Neutrophil (primary cell): ENCODE measurements at regions not wholly inside any gene's neighbourhood (a gene's known extent, or its start where the extent isn't known, plus 50 kb on each side); places are given as distances from the start of the nearest gene placed in this dataset.

Experiments
- H3K27ac ChIP-seq: fragments of 200-600 bp; sonication (generic); 2 replicates; pipeline ENCODE4 v1.5.1; 2016; ENCODE audit warnings: mild to moderate bottlenecking, moderate library complexity
- H3K27me3 ChIP-seq: fragments of 200-600 bp; sonication (generic); 2 replicates; pipeline ENCODE4 v1.6.0; 2016; ENCODE audit warnings: mild to moderate bottlenecking
- H3K36me3 ChIP-seq: fragments of 200-600 bp; sonication (generic); 2 replicates; pipeline ENCODE4 v1.5.1; 2017
- H3K4me1 ChIP-seq, 2 experiments: fragments of 200-600 bp in 1 of 2; sonication (generic) in 1 of 2; 1 replicate in 1 of 2; 2 replicates in 1 of 2; pipeline versions ENCODE4 v1.5.1 to v1.6.1; 2013 to 2016; ENCODE audit warnings: low read depth in 1 of 2, low read length in 1 of 2, mild to moderate bottlenecking in 1 of 2, moderate library complexity in 1 of 2; ENCODE audit not compliant: control insufficient read depth in 1 of 2, insufficient read depth in 1 of 2
- H3K4me3 ChIP-seq, 2 experiments: fragments of 200-600 bp in 1 of 2; sonication (generic) in 1 of 2; 1 replicate in 1 of 2; 2 replicates in 1 of 2; pipeline ENCODE4 v1.5.1; 2013 to 2016; ENCODE audit warnings: low read depth in 1 of 2, low read length in 1 of 2, mild to moderate bottlenecking in 1 of 2, moderate library complexity in 1 of 2
- H3K9me3 ChIP-seq: fragments of 200-600 bp; sonication (generic); 2 replicates; pipeline ENCODE4 v1.5.1; 2016
- TF ChIP-seq, protein P1 (sequence below): fragments of 200-600 bp; sonication (generic); IDR thresholded peaks from 2 replicates; pipeline ENCODE4 v1.5.1; 2016; ENCODE audit warnings: antibody characterized with exemption

DNA sequence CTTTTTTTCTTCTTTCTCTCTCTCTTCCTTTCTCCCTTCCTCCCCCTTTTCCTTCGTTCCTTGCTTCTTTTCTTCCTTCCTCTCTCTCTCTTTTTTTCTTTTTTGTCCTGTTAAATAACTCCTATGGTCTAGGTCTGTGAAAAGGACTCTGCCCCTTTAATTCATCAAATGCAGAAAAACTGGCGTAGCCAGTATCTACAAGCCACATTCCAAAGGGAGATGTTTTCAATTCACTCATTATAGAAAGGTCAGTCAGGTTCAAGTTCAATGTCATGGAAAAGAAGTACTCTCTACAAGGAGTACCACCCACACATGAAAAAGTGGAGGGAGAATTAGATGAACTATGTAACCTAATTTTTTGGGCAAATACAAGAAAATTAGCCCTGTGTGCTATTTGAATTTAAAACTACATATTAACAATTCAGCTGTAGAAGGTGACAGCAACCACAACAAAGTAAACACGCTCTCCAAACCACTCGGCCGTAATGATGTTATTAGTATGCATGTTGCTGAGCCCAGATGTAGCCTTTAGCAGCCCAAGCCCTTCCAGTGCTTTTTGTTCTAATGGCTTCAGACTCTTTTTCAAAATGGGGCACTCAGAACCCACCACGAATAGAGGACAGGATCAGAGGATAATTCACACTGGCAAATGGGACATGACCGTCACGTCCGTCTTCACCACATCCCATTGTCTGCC, 735.4 kb upstream of the FANCL start:
- TF ChIP-seq, protein P1, sequence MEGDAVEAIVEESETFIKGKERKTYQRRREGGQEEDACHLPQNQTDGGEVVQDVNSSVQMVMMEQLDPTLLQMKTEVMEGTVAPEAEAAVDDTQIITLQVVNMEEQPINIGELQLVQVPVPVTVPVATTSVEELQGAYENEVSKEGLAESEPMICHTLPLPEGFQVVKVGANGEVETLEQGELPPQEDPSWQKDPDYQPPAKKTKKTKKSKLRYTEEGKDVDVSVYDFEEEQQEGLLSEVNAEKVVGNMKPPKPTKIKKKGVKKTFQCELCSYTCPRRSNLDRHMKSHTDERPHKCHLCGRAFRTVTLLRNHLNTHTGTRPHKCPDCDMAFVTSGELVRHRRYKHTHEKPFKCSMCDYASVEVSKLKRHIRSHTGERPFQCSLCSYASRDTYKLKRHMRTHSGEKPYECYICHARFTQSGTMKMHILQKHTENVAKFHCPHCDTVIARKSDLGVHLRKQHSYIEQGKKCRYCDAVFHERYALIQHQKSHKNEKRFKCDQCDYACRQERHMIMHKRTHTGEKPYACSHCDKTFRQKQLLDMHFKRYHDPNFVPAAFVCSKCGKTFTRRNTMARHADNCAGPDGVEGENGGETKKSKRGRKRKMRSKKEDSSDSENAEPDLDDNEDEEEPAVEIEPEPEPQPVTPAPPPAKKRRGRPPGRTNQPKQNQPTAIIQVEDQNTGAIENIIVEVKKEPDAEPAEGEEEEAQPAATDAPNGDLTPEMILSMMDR = no peak
- H3K4me3 ChIP-seq = no peak overlapping the region
- no peaks in the 10 kb centered on the region for H3K27me3 ChIP-seq
- H3K27ac ChIP-seq = no peak overlapping the region
- no peaks in the 10 kb centered on the region for H3K9me3 ChIP-seq
- H3K4me1 ChIP-seq = no peaks in the 10 kb centered on the region
- no peaks in the 10 kb centered on the region for H3K36me3 ChIP-seq

DNA sequence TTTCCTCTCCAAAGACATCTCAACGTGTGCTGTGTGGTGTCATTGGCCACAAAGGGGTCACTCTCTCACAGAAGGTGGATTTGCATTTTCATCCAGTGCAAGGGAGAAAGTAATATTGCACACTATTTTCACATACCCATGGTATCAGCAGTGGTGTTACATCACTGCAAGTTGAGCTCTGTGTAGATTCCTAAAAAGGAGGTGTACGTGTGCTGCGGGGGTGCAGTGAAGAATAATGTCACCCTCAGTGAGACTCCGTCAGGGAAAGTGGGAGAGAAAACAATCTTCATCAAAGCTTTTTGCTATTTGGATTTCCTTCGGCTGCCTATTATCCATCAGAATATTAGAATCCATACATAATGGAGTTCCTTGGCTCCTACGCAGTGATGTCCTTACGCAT, 733.8 kb upstream of the FANCL start:
- TF ChIP-seq, protein P1 = no peak
- no peaks in the 10 kb centered on the region for H3K9me3 ChIP-seq
- H3K36me3 ChIP-seq = no peaks in the 10 kb centered on the region
- no peak overlapping the region for H3K4me3 ChIP-seq
- no peak overlapping the region for H3K27ac ChIP-seq
- H3K4me1 ChIP-seq = no peaks in the 10 kb centered on the region
- no peaks in the 10 kb centered on the region for H3K27me3 ChIP-seq

DNA sequence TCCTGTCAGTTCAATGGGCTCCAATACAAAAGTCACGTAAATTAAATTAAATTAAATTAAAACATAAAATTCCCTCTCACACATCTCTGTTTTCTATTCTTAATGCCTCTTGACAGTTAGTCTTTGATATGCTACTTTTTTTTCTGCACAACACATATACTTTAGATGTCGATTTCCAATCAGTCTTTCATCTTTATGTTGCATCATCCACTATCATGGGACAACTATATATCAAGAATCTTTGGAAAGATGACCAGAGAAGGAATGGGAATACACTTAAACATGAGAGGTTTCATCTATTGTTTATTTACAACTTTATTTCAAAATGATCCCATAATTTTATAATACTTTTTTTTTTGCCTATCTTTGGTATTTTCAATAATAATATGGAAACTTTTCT, 733.3 kb upstream of the FANCL start:
- H3K27me3 ChIP-seq = no peaks in the 10 kb centered on the region
- TF ChIP-seq, protein P1 = no peak
- H3K4me1 ChIP-seq = no peaks in the 10 kb centered on the region
- H3K9me3 ChIP-seq = no peaks in the 10 kb centered on the region
- H3K36me3 ChIP-seq = no peaks in the 10 kb centered on the region
- no peak overlapping the region for H3K27ac ChIP-seq
- H3K4me3 ChIP-seq = no peak overlapping the region

DNA sequence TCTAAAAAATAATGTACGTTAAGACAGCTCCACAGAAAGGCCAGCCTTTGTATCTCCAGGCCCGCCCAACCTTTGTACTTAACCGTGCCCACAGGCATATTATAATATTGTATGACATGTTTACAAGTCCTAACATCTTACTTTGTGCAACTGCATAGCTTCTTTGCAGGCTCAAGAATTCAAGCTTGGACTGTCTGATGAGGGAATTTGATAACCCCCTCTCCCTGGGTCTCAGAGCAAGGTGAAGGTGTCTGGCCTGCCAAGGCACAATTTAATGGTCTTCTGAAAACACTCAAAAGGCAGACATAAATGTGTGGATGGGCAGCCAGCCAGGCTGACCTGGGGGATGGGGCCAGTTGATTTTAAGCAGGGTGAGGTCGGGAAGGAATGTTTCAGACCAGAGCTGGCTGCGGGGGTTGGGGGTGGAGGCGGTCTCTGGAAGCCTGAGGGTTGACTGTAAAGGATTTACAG, 732.7 kb upstream of the FANCL start:
- Histone ChIP-seq H3K4me1 (no peaks in the 10 kb centered on the region), H3K27ac (no peak overlapping the region), H3K9me3 (no peaks in the 10 kb centered on the region), H3K36me3 (no peaks in the 10 kb centered on the region), H3K27me3 (no peaks in the 10 kb centered on the region), H3K4me3 (no peak overlapping the region)
- TF ChIP-seq, protein P1 = no peak

DNA sequence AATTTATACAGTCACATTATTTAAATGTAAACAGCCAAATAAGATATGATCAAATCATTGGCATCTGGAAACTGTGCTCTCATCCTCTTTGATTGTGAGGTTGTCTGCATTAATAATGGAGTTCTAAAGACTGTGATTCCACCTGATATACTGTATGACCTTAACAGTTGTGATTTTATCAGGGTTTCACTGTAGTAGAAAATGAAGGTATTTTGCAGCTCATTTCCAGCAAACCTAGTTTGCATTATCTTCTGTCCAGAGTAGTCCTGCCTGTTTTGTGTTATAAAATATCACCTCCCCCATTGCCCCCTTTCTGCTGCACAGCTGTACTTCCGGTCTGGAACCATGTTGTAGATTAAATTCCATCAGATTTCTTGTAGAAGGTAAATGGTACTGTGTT, 731.6 kb upstream of the FANCL start:
- Histone ChIP-seq H3K27me3 (no peaks in the 10 kb centered on the region), H3K4me3 (no peak overlapping the region), H3K27ac (no peak overlapping the region), H3K4me1 (no peaks in the 10 kb centered on the region), H3K36me3 (no peaks in the 10 kb centered on the region), H3K9me3 (no peaks in the 10 kb centered on the region)
- TF ChIP-seq, protein P1 = no peak
